Caco-2 (cell line): ENCODE measurements at regions not wholly inside any gene's neighbourhood (a gene's known extent, or its start where the extent isn't known, plus 50 kb on each side); places are given as distances from the start of the nearest gene placed in this dataset.
A peak's percentile ranks its signal among the peaks of the same experiment; 100 is the strongest.
"Not testable (repeated sequence)": the region's sequence is repeated elsewhere in the genome, so short reads cannot be mapped to it uniquely, and the experiment has no call there.

Experiments
- BruUV-seq: library from RNA; stranded (reverse); fragments of 400-500 nt; replicated peaks from 2 replicates; lab custom pipeline; 2021; lab: Mats Ljungman, UMichigan
- CTCF ChIA-PET: fragments of 300-600 bp; sonication (Branson Sonifier 250); formaldehyde crosslinking; loops from one replicate; lab custom pipeline; 2022; ENCODE audit warnings: antibody characterized with exemption; lab: Charles Lee
- POLR2A ChIA-PET: fragments of 300-600 bp; sonication (Branson Sonifier 250); formaldehyde crosslinking; loops from one replicate; lab custom pipeline; 2022; ENCODE audit warnings: antibody characterized with exemption; lab: Charles Lee
- DNase-seq, 2 experiments: peaks; one replicate each; pipeline versions ENCODE4 v3.0.0 to v3.0.0-alpha.2; 2020 to 2022
- H3K27me3 ChIP-seq: replicated peaks from 2 replicates; pipeline ENCODE4 v1.6.0; 2011; ENCODE audit warnings: low read length; ENCODE audit not compliant: control insufficient read depth, insufficient read depth
- H3K36me3 ChIP-seq: 2 replicates; pipeline ENCODE4 v1.5.1; 2011; ENCODE audit warnings: low read length; ENCODE audit not compliant: control insufficient read depth, insufficient read depth
- H3K4me1 ChIP-seq: fragments of 250-450 bp; sonication (Bioruptor Pico); 2 replicates; pipeline ENCODE4 v1.5.1; 2020; ENCODE audit warnings: mild to moderate bottlenecking
- H3K4me3 ChIP-seq: 2 replicates; pipeline ENCODE4 v1.5.1; 2011; ENCODE audit warnings: low read depth, mild to moderate bottlenecking, control low read depth, low read length
- H3K9me3 ChIP-seq: fragments of 250-450 bp; sonication (Bioruptor Pico); 2 replicates; pipeline ENCODE4 v1.5.1; 2020; ENCODE audit warnings: mild to moderate bottlenecking, moderate library complexity
- H3K27ac Mint-ChIP-seq: one replicate; pipeline ENCODE4 v1.8.0; 2022; ENCODE audit warnings: mixed read lengths; ENCODE audit not compliant: unreplicated experiment
- H3K27me3 Mint-ChIP-seq: one replicate; pipeline ENCODE4 v1.8.0; 2022; ENCODE audit warnings: mixed read lengths; ENCODE audit not compliant: insufficient read depth, unreplicated experiment
- H3K36me3 Mint-ChIP-seq: one replicate; pipeline ENCODE4 v1.8.0; 2022; ENCODE audit warnings: mild to moderate bottlenecking, mixed read lengths; ENCODE audit not compliant: insufficient read depth, unreplicated experiment
- H3K4me1 Mint-ChIP-seq: one replicate; pipeline ENCODE4 v1.8.0; 2022; ENCODE audit warnings: low read depth, mixed read lengths; ENCODE audit not compliant: unreplicated experiment
- H3K4me3 Mint-ChIP-seq: one replicate; pipeline ENCODE4 v1.8.0; 2022; ENCODE audit warnings: mild to moderate bottlenecking, moderate library complexity, mixed read lengths; ENCODE audit not compliant: unreplicated experiment
- H3K9me3 Mint-ChIP-seq: one replicate; pipeline ENCODE4 v1.8.0; 2022; ENCODE audit warnings: mixed read lengths; ENCODE audit not compliant: unreplicated experiment
- intact Hi-C: fragments of 100-400 bp; cut with micrococcal nuclease; formaldehyde crosslinking; loops from one replicate; pipeline ENCODE4 v1.10.0; 2022; ENCODE audit not compliant: unreplicated experiment

GRCh38 chr15:21110187-21110804, 244.2 kb upstream of the POTEB2 start:
- H3K4me1 ChIP-seq, H3K9me3 ChIP-seq, BruUV-seq, H3K27ac Mint-ChIP-seq, H3K36me3 Mint-ChIP-seq, H3K9me3 Mint-ChIP-seq, H3K4me1 Mint-ChIP-seq, H3K4me3 ChIP-seq, H3K27me3 Mint-ChIP-seq, intact Hi-C loops, H3K36me3 ChIP-seq, POLR2A ChIA-PET, H3K27me3 ChIP-seq, CTCF ChIA-PET, H3K4me3 Mint-ChIP-seq: not testable (repeated sequence)
- DNase-seq: peak; percentile 54 to 84

- intact Hi-C loops, H3K36me3 ChIP-seq, BruUV-seq, H3K4me1 Mint-ChIP-seq, H3K4me1 ChIP-seq, H3K4me3 Mint-ChIP-seq, H3K9me3 ChIP-seq, H3K36me3 Mint-ChIP-seq, POLR2A ChIA-PET, CTCF ChIA-PET, H3K27me3 Mint-ChIP-seq, H3K27me3 ChIP-seq, DNase-seq, H3K9me3 Mint-ChIP-seq, H3K4me3 ChIP-seq, H3K27ac Mint-ChIP-seq: not testable (repeated sequence)
Observed at GRCh38 chr15:21108384-21108783, 242.3 kb upstream of the POTEB2 start.

GRCh38 chr15:21107399-21108381, 241.6 kb upstream of the POTEB2 start:
- H3K36me3 ChIP-seq, POLR2A ChIA-PET, H3K9me3 ChIP-seq, H3K4me1 ChIP-seq, H3K27me3 ChIP-seq, H3K27ac Mint-ChIP-seq, H3K9me3 Mint-ChIP-seq, H3K27me3 Mint-ChIP-seq, CTCF ChIA-PET, H3K4me3 Mint-ChIP-seq, H3K4me3 ChIP-seq, H3K36me3 Mint-ChIP-seq, BruUV-seq, H3K4me1 Mint-ChIP-seq, intact Hi-C loops: not testable (repeated sequence)
- DNase-seq: peak; percentile 21 to 69

- H3K4me1 Mint-ChIP-seq, BruUV-seq, H3K4me3 Mint-ChIP-seq, H3K9me3 Mint-ChIP-seq, H3K36me3 ChIP-seq, H3K4me3 ChIP-seq, H3K27ac Mint-ChIP-seq, intact Hi-C loops, H3K27me3 ChIP-seq, H3K27me3 Mint-ChIP-seq, DNase-seq, H3K9me3 ChIP-seq, CTCF ChIA-PET, POLR2A ChIA-PET, H3K36me3 Mint-ChIP-seq, H3K4me1 ChIP-seq: not testable (repeated sequence)
Observed at GRCh38 chr15:21096599-21096998, 230.5 kb upstream of the POTEB2 start.

GRCh38 chr15:21079544-21079943, 213.4 kb upstream of the POTEB2 start:
- intact Hi-C loops, POLR2A ChIA-PET, DNase-seq, H3K27ac Mint-ChIP-seq, H3K4me1 ChIP-seq, BruUV-seq, H3K4me3 Mint-ChIP-seq, H3K4me1 Mint-ChIP-seq, H3K9me3 ChIP-seq, CTCF ChIA-PET, H3K36me3 Mint-ChIP-seq, H3K9me3 Mint-ChIP-seq, H3K36me3 ChIP-seq, H3K27me3 ChIP-seq, H3K27me3 Mint-ChIP-seq, H3K4me3 ChIP-seq: not testable (repeated sequence)

GRCh38 chr15:21068917-21069316, 202.8 kb upstream of the POTEB2 start:
- H3K36me3 Mint-ChIP-seq, H3K4me3 Mint-ChIP-seq, H3K4me1 ChIP-seq, H3K4me3 ChIP-seq, H3K27me3 Mint-ChIP-seq, intact Hi-C loops, CTCF ChIA-PET, BruUV-seq, H3K27ac Mint-ChIP-seq, H3K27me3 ChIP-seq, POLR2A ChIA-PET, H3K4me1 Mint-ChIP-seq, DNase-seq, H3K9me3 Mint-ChIP-seq, H3K9me3 ChIP-seq, H3K36me3 ChIP-seq: not testable (repeated sequence)

GRCh38 chr15:21063512-21063911, 197.4 kb upstream of the POTEB2 start:
- H3K36me3 ChIP-seq, CTCF ChIA-PET: not testable (repeated sequence)

More at GRCh38 chr15:21063512-21063911, 197.4 kb upstream of the POTEB2 start:
- H3K4me1 Mint-ChIP-seq, H3K27ac Mint-ChIP-seq, H3K4me3 ChIP-seq, intact Hi-C loops, H3K36me3 Mint-ChIP-seq, H3K9me3 ChIP-seq, POLR2A ChIA-PET, H3K27me3 ChIP-seq, H3K4me3 Mint-ChIP-seq, DNase-seq, H3K27me3 Mint-ChIP-seq, H3K9me3 Mint-ChIP-seq, H3K4me1 ChIP-seq, BruUV-seq: not testable (repeated sequence)
